ENCODE measurements at regions not wholly inside any gene's neighbourhood (a gene's known extent, or its start where the extent isn't known, plus 50 kb on each side); places are given as distances from the start of the nearest gene placed in this dataset.

- TF ChIP-seq POLR2A (IDR thresholded peaks at IDR 0.05; ENCODE audit: insufficient read depth in 1 of 2, low read depth in 2 of 2, low read length in 2 of 2) (no peak), POLR2AphosphoS5 (IDR thresholded peaks at IDR 0.05; ENCODE audit: low read depth, low read length) (no peak), PPARG (CRISPR knock-in tag; conservative IDR thresholded peaks at IDR 0.05) (no peak), MYC (CRISPR knock-in tag; IDR thresholded peaks at IDR 0.05; ENCODE audit: borderline replicate concordance) (no peak), ZNF747 (CRISPR knock-in tag; IDR thresholded peaks at IDR 0.05; ENCODE audit: borderline replicate concordance) (no peak), KDM1A (CRISPR knock-in tag; IDR thresholded peaks at IDR 0.05) (no peak), ZNF143 (CRISPR knock-in tag; IDR thresholded peaks at IDR 0.05) (no peak), ZNF350 (CRISPR knock-in tag; IDR thresholded peaks at IDR 0.05; ENCODE audit: borderline replicate concordance, low read depth) (no peak), CBX2 (IDR thresholded peaks at IDR 0.05; ENCODE audit: low read depth, low read length) (no peak), CBX2 (CRISPR knock-in tag; IDR thresholded peaks at IDR 0.05; ENCODE audit: low read depth) (no peak), ZNF121 (CRISPR knock-in tag; IDR thresholded peaks at IDR 0.05) (no peak), ZNF274 (CRISPR knock-in tag; IDR thresholded peaks at IDR 0.05) (no peak)
- TF ChIP-seq, protein P1, sequence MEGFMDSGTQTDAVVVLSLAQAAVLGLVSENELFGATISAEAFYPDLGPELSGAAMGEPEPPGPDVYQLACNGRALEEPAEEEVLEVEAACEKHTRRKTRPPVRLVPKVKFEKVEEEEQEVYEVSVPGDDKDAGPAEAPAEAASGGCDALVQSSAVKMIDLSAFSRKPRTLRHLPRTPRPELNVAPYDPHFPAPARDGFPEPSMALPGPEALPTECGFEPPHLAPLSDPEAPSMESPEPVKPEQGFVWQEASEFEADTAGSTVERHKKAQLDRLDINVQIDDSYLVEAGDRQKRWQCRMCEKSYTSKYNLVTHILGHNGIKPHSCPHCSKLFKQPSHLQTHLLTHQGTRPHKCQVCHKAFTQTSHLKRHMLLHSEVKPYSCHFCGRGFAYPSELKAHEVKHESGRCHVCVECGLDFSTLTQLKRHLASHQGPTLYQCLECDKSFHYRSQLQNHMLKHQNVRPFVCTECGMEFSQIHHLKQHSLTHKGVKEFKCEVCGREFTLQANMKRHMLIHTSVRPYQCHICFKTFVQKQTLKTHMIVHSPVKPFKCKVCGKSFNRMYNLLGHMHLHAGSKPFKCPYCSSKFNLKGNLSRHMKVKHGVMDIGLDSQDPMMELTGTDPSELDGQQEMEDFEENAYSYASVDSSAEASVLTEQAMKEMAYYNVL (CRISPR knock-in tag; IDR thresholded peaks at IDR 0.05; ENCODE audit: borderline replicate concordance), result no peak
- TF ChIP-seq, protein P2, sequence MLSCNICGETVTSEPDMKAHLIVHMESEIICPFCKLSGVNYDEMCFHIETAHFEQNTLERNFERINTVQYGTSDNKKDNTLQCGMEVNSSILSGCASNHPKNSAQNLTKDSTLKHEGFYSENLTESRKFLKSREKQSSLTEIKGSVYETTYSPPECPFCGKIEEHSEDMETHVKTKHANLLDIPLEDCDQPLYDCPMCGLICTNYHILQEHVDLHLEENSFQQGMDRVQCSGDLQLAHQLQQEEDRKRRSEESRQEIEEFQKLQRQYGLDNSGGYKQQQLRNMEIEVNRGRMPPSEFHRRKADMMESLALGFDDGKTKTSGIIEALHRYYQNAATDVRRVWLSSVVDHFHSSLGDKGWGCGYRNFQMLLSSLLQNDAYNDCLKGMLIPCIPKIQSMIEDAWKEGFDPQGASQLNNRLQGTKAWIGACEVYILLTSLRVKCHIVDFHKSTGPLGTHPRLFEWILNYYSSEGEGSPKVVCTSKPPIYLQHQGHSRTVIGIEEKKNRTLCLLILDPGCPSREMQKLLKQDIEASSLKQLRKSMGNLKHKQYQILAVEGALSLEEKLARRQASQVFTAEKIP (CRISPR knock-in tag; IDR thresholded peaks at IDR 0.05; ENCODE audit: borderline replicate concordance), result no peak
- TF ChIP-seq, protein P3, sequence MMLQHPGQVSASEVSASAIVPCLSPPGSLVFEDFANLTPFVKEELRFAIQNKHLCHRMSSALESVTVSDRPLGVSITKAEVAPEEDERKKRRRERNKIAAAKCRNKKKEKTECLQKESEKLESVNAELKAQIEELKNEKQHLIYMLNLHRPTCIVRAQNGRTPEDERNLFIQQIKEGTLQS (CRISPR knock-in tag; IDR thresholded peaks at IDR 0.05), result no peak
Observed at GRCh38 chrX:35682476-35682875, 115.7 kb upstream of the MAGEB16 start.

Measured in HepG2 (cell line).